GM12878 (cell line): ENCODE measurements at regions not wholly inside any gene's neighbourhood (a gene's known extent, or its start where the extent isn't known, plus 50 kb on each side); places are given as distances from the start of the nearest gene placed in this dataset.

Experiments
- BRCA1 ChIP-seq: IDR thresholded peaks from 2 replicates; pipeline ENCODE4 v1.6.1; 2011; ENCODE audit warnings: low read depth, low read length, improper control_type of control experiment
- CREB1 ChIP-seq: IDR thresholded peaks from 2 replicates; pipeline ENCODE4 v1.6.1; 2012; ENCODE audit warnings: low read depth, mild to moderate bottlenecking, inconsistent platforms
- CTCF ChIP-seq, 3 experiments: IDR thresholded peaks in 2 of 3; conservative IDR thresholded peaks in 1 of 3; 2 replicates each; pipeline ENCODE4 v1.5.1; 2011; ENCODE audit warnings: low read depth in 3 of 3, low read length in 3 of 3, mild to moderate bottlenecking in 3 of 3, control low read depth in 2 of 3, moderate library complexity in 2 of 3, inconsistent platforms in 1 of 3, mixed read lengths in 1 of 3; ENCODE audit not compliant: control insufficient read depth in 2 of 3, insufficient read depth in 1 of 3; ENCODE audit errors: extremely low read depth in 1 of 3
- DPF2 ChIP-seq: fragments of 450-650 bp; IDR thresholded peaks from 2 replicates; pipeline ENCODE4 v1.6.1; 2017; ENCODE audit warnings: mild to moderate bottlenecking
- EZH2 ChIP-seq: IDR thresholded peaks from 2 replicates; pipeline ENCODE4 v1.6.1; 2012; ENCODE audit warnings: low read depth, mild to moderate bottlenecking, control low read depth, inconsistent platforms, low read length, borderline replicate concordance; ENCODE audit not compliant: control insufficient read depth
- POLR2A ChIP-seq: IDR thresholded peaks from 2 replicates; pipeline ENCODE4 v1.6.1; 2011; ENCODE audit warnings: low read depth, mild to moderate bottlenecking, low read length
- RAD51 ChIP-seq: fragments of 450-650 bp; IDR thresholded peaks from 2 replicates; pipeline ENCODE4 v1.6.1; 2016; ENCODE audit warnings: moderate library complexity, mild to moderate bottlenecking, inconsistent platforms
- TBL1XR1 ChIP-seq: IDR thresholded peaks from 2 replicates; pipeline ENCODE4 v1.6.1; 2012; ENCODE audit warnings: low read depth, low read length, improper control_type of control experiment
- USF2 ChIP-seq: IDR thresholded peaks from 2 replicates; pipeline ENCODE4 v1.6.1; 2011; ENCODE audit warnings: low read depth, low read length, improper control_type of control experiment, borderline replicate concordance
- ZNF24 ChIP-seq: fragments of 450-650 bp; IDR thresholded peaks from 2 replicates; pipeline ENCODE4 v1.6.1; 2017; ENCODE audit warnings: antibody characterized with exemption, mild to moderate bottlenecking

DNA sequence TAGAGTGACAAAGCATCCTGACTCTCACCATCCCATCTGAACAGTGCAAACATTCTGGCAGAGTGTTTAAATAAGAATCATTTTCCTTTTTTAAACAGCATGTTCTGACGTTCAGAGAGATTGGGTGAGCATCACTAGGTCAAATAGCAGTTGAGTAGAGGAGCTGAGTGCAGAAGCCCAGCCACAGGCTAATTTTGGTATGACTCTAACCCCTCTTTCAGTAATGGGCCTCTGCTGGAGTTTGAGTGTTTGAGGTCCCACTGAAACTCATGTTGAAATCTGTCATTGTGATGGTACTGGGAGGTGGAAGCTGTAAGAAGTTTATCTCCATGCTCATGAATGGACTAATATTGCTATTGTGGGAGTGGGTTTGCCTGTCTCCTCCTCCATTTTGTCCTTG is 194.4 kb downstream of the SALL1 start:
- TF ChIP-seq CTCF (IDR thresholded peaks at IDR 0.05 in 2 of 3, conservative IDR thresholded peaks at IDR 0.05 in 1 of 3; ENCODE audit: control insufficient read depth in 2 of 3, extremely low read depth in 1 of 3, insufficient read depth in 1 of 3, low read depth in 3 of 3, low read length in 3 of 3) (no peak), TBL1XR1 (no peak), POLR2A (no peak), DPF2 (no peak), EZH2 (no peak), USF2 (no peak), BRCA1 (no peak), RAD51 (no peak), ZNF24 (no peak), CREB1 (no peak)
